Calu3 (cell line): ENCODE measurements at regions not wholly inside any gene's neighbourhood (a gene's known extent, or its start where the extent isn't known, plus 50 kb on each side); places are given as distances from the start of the nearest gene placed in this dataset.

ENCODE experiments used
- BruUV-seq: library from RNA; stranded (reverse); fragments of 400-500 nt; replicated peaks from 2 replicates; lab custom pipeline; 2021; lab: Mats Ljungman, UMichigan
- CTCF ChIA-PET: fragments of 300-600 bp; sonication (Branson Sonifier 250); formaldehyde crosslinking; loops from one replicate; lab custom pipeline; 2022; ENCODE audit warnings: antibody characterized with exemption; lab: Charles Lee
- DNase-seq: peaks from one replicate; pipeline ENCODE4 v3.0.0; 2022
- H3K27ac Mint-ChIP-seq: one replicate; pipeline ENCODE4 v1.8.0; 2022; ENCODE audit warnings: mixed read lengths; ENCODE audit not compliant: unreplicated experiment
- H3K27me3 Mint-ChIP-seq: one replicate; pipeline ENCODE4 v1.8.0; 2022; ENCODE audit warnings: mixed read lengths; ENCODE audit not compliant: unreplicated experiment
- H3K36me3 Mint-ChIP-seq: one replicate; pipeline ENCODE4 v1.8.0; 2022; ENCODE audit warnings: mild to moderate bottlenecking, moderate library complexity, mixed read lengths; ENCODE audit not compliant: insufficient read depth, unreplicated experiment
- H3K4me1 Mint-ChIP-seq: one replicate; pipeline ENCODE4 v1.8.0; 2022; ENCODE audit warnings: mild to moderate bottlenecking, low read depth, mixed read lengths; ENCODE audit not compliant: unreplicated experiment
- H3K4me3 Mint-ChIP-seq: one replicate; pipeline ENCODE4 v1.8.0; 2022; ENCODE audit warnings: mild to moderate bottlenecking, low read depth, moderate library complexity, mixed read lengths; ENCODE audit not compliant: unreplicated experiment
- H3K9me3 Mint-ChIP-seq: one replicate; pipeline ENCODE4 v1.8.0; 2022; ENCODE audit warnings: low read depth, mixed read lengths; ENCODE audit not compliant: unreplicated experiment
- CTCF ChIP-seq: fragments of 200-600 bp; IDR thresholded peaks from one replicate; pipeline ENCODE4 v1.8.0; 2022; ENCODE audit warnings: antibody characterized with exemption; ENCODE audit not compliant: unreplicated experiment
- intact Hi-C: fragments of 100-400 bp; cut with micrococcal nuclease; formaldehyde crosslinking; loops from one replicate; pipeline ENCODE4 v1.10.0; 2022; ENCODE audit not compliant: unreplicated experiment

GRCh38 chr5:173522518-173522917 is 93.9 kb downstream of the BOD1 start:
- no peak for DNase-seq
- BruUV-seq = no TSS peak
- Mint-ChIP-seq H3K4me3 (no peak overlapping the region), H3K27me3 (no peaks in the 10 kb centered on the region), H3K4me1 (no peaks in the 10 kb centered on the region), H3K9me3 (no peaks in the 10 kb centered on the region), H3K36me3 (no peaks in the 10 kb centered on the region), H3K27ac (no peak overlapping the region)
- TF ChIP-seq CTCF = no peak
- intact Hi-C loops = no loop called here
- CTCF ChIA-PET = no interaction called here

GRCh38 chr5:173518856-173519255 is 97.6 kb downstream of the BOD1 start:
- TF ChIP-seq CTCF = no peak
- BruUV-seq = no TSS peak
- Mint-ChIP-seq H3K9me3 (peaks cover 3% of the 10 kb centered on the region), H3K36me3 (peaks cover 3% of the 10 kb centered on the region), H3K27me3 (no peaks in the 10 kb centered on the region), H3K4me3 (no peak overlapping the region), H3K27ac (no peak overlapping the region), H3K4me1 (peaks cover 3% of the 10 kb centered on the region)
- intact Hi-C loops = no loop called here
- CTCF ChIA-PET = interaction anchor here (0.6 kb wide), 1 partner anchor 10 kb away, joined by 3 read pairs; no protein-coding TSS in a partner anchor
- DNase-seq = no peak

- TF ChIP-seq CTCF = no peak
- no TSS peak for BruUV-seq
- intact Hi-C loops = no loop called here
- peaks cover 5% of the 10 kb centered on the region for H3K36me3 Mint-ChIP-seq
- DNase-seq = no peak
- peaks cover 15% of the 10 kb centered on the region for H3K4me1 Mint-ChIP-seq
- no peak overlapping the region for H3K27ac Mint-ChIP-seq
- peaks cover 5% of the 10 kb centered on the region for H3K9me3 Mint-ChIP-seq
- CTCF ChIA-PET = no interaction called here
- no peaks in the 10 kb centered on the region for H3K27me3 Mint-ChIP-seq
- no peak overlapping the region for H3K4me3 Mint-ChIP-seq
Measured at GRCh38 chr5:173517648-173518047, 98.8 kb downstream of the BOD1 start.

GRCh38 chr5:173515526-173515925 is 100.9 kb downstream of the BOD1 start:
- intact Hi-C loops = no loop called here
- CTCF ChIA-PET = interaction anchor here (0.6 kb wide), 1 partner anchor 1468 kb away, joined by 5 read pairs; no protein-coding TSS in a partner anchor
- H3K27ac Mint-ChIP-seq = no peak overlapping the region
- H3K36me3 Mint-ChIP-seq = peaks cover 5% of the 10 kb centered on the region
- no peaks in the 10 kb centered on the region for H3K27me3 Mint-ChIP-seq
- no peak for DNase-seq
- no TSS peak for BruUV-seq
- H3K9me3 Mint-ChIP-seq = peaks cover 8% of the 10 kb centered on the region
- H3K4me3 Mint-ChIP-seq = no peak overlapping the region
- peaks cover 22% of the 10 kb centered on the region for H3K4me1 Mint-ChIP-seq
- TF ChIP-seq CTCF = no peak
